Stimulated activated CD4-positive, alpha-beta T cell treated with anti-CD3 and anti-CD28 coated beads, TNF-alpha, amount 100 ng/mL, for 48 hours (primary cell): ENCODE measurements at regions not wholly inside any gene's neighbourhood (a gene's known extent, or its start where the extent isn't known, plus 50 kb on each side); places are given as distances from the start of the nearest gene placed in this dataset.

ENCODE experiments used
- DNase-seq, 3 donors: peaks; one replicate each; pipeline ENCODE4 v3.0.0-alpha.2; 2020; ENCODE audit warnings: low read depth in 3 of 3

DNA sequence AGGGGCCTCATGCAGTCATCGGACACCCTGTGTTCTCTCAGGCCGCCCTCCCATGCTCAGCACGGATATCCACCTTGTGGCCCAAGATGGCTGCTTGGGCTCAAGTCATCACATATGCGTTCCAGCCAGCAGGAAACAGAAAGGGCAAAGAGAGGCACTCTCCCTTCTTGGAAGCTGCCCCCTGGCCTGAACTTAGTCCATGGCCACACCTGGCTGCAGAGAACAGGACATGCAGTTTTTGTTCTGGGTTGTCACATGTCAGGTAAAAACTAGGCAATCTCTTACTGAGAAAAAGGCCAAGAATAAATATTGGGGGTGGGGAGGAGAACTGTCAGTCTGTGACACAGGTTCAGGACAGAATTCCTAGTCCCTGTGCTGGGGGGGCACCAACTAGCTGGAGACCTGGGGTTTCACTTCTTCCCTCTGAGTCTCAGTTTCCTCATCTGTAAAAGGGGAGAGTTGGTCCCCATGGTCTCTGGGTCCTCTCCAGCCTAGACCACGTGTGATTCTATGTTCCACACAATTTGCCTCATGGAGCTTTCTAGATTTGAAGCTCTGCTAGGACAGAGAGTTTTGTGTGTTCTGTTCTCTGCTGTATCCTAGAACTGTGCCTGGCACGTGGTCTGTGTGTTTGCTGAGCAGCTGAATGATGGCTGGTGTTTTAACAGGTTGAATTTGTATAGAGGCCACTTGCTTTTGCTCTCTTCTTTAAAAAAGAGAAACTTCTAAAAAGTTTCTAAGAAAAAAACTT lies 107.2 kb upstream of the ANO1 start:
- DNase-seq, result no peak

DNA sequence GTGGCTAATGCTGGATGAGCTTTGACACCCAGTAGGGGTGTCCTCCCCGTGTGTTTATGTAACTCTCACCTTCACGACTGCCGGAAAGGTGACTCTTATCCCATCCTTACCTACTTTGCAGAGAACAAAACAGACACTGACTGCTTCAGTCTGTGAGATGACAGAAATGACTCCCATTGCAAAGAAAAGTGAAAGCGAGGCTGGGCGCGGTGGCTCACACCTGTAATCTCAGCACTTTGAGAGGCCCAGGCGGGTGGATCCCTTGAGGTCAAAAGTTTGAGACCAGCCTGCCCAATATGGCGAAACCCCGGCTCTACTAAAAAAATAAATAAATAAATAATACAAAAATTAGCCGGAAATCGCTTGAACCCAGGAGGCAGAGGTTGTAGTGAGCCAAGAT lies 106.4 kb upstream of the ANO1 start:
- DNase-seq, result no peak

DNA sequence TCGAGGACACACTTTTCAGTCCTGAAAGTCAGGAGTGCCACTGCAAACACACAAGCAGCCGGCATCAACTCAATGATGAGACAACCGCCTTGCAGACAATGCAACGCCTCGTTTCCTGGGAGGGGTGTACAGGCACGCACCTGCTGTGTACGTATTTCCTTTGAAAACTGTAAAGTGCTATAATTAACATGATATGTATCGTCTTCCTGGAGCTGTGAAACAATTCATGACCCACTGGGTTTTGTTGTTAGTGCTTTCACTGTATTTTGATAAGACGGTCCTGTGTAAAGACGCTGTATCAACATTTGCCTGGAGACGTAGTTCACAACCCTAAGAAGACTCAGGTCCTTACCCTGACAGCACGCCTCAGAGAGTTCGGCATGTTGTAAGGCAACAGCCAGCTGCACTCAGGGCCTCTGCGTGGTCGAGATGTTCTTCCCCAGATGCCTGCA lies 105.7 kb upstream of the ANO1 start:
- DNase-seq, result no peak

DNA sequence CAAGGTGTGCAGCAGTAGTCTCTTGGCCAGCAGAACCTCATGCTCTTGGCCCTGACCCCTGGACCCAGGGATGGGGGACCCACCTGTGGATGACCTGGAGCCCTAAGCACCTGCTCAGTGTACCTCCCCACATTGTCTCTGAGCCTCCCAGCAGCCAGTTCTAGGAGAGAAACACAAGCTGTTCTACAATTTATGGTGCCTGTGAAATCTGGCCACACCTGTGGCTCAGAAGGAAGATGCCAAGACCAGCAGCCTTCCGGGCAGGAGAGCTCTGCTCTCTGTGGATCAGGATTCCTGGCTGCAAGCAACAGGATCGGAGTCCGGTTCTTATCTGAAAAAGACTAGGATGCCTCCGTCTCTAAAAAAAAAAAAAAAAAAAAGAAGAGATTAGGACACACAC lies 103.6 kb upstream of the ANO1 start:
- no peak for DNase-seq

- no peak for DNase-seq
Observed at GRCh38 chr11:69975822-69976221, 102.3 kb upstream of the ANO1 start.

GRCh38 chr11:69976794-69977193 lies 101.3 kb upstream of the ANO1 start:
- DNase-seq, result no peak

- no peak for DNase-seq
Observed at GRCh38 chr11:69977951-69978350, 100.2 kb upstream of the ANO1 start.

- no peak for DNase-seq
Observed at GRCh38 chr11:69978841-69979614, 99.1 kb upstream of the ANO1 start.

- no peak for DNase-seq
Observed at GRCh38 chr11:69979632-69980031, 98.5 kb upstream of the ANO1 start.

DNA sequence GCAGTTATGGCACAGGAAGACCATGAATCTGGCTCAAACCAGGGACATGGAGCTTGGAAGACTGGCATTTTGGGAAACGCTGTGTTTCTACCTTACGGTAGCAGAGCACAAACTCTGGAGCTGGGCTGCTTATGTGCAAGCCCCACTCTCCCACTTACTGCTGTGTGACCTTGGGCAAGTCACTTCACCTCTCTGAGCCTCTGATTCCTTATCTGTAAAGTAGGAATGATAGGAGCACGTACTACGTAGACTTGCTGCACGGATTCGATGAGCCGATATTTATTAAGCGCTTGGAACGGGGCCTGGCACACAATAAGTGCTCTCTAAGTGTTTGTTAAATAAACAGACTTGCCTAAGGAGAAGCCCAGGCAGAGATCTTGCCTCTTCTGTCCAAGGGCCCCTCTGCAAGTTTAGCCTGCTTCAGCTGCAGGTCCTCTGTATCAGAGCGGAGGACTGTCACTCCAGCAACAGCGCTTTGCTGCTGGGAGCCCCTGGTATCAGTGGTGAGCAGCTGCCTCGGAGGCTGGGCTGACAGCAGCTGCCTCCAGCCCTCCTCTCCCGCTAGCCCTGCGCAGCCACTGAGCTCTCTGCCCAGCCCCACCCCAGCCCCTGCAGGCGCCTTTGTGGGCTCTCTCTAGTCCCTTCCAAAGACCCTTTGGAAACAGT lies 96.9 kb upstream of the ANO1 start:
- no peak for DNase-seq

DNA sequence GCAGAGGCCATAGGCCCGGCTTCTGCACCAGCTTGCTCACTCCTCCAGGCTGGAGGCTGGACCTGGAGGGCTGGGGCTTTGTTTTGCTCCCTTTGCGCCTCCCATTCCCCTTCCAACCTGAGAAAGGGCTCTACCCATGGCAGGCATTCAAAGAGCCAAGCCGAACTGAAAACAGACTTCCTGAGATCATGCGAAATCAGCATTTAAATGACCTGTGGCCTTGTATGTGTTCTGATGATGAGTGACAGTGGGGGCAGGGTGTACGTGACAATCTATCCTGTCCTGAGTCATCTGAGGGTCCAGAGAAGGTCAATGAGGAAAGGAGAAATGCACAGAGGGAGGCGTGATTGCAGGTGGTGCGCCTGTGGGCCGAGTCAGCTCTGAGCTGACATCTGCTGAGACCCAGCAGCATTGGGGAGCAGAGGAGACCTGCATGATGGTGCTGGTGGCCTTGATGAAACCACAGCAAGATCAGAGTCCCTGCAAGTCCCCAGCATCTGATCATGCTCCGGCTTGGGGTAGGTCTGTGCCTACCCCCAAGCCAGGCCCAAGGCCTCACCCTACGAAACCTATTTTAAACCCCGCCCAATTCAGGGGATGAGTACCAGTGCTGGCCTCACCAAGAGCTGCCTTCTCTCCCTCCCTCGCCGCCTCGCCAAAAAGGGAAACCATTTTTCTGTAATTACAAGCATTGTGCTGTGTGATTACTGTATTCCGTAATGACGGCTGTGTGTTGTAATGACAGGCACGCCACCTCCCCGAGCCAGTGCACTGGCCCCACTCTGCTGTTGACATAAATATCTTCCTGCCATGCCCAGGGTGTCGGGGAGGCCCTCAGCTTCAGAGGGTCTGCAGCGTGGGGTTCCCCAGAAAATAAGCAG lies 95.2 kb upstream of the ANO1 start:
- DNase-seq, result no peak

GRCh38 chr11:69983571-69983877 lies 94.6 kb upstream of the ANO1 start:
- no peak for DNase-seq

- DNase-seq, result no peak
Observed at GRCh38 chr11:69983897-69984438, 94.1 kb upstream of the ANO1 start.

DNA sequence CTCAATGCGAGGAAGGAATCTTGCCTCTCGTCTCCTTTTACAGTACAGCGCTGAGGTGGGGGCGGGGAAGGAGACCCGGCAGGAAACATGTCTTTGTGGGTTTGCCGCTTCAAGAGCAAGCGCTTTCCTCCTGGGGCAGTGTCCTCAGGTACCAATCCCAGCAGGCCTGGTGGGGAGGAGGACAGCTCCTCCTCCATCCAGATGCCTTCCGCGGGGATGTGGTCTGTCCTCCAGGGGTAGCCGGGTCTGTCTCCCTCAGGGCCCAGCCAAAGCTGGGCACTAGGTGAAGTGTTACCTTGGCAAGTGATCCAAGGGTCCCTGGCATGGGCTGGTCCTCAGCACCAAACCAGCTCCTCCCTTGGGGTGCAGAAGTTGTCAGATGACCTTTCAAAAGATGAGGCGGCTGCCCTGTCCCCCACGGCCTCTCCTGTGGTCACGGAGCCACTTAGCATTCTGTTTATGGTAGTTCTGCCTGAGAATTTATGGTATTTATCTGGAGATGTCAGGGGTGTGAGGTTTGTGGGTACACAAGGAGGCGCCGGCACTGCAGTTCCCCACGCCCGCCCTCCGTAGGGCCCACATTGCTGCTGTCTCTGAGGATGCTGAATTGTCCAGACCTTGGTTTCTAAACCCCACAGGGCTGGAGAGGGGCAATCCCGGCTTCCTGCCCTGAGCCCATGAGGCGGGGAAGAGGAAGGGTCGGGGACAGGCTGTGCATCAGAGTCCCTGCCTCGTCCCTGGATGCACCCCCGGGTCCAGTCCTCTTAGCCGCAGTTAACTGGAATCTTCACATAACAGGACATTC lies 93.5 kb upstream of the ANO1 start:
- no peak for DNase-seq

DNA sequence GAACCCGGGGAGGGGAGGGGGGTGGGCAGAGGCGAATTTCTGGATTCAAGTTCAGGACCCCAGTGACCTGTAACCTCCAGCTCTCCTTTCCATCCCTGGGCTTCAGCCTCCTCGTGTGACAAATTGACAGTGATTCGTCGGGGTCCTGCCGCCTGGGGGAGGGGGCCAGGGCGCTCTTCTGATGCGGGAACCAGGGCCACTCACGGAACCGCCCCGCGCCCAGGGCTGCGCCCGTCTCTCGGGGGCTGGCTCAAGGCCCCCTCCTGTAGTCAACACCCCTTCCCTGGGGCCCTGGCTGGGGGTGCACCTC lies 92.8 kb upstream of the ANO1 start:
- DNase-seq, result no peak

- no peak for DNase-seq
Observed at GRCh38 chr11:69985641-69986439, 92.3 kb upstream of the ANO1 start.

GRCh38 chr11:69986440-69986787 lies 91.7 kb upstream of the ANO1 start:
- no peak for DNase-seq

- no peak for DNase-seq
Observed at GRCh38 chr11:69986830-69987229, 91.3 kb upstream of the ANO1 start.

- no peak for DNase-seq
Observed at GRCh38 chr11:69992026-69992425, 86.1 kb upstream of the ANO1 start.
